IMR-90 (cell line): ENCODE measurements at regions not wholly inside any gene's neighbourhood (a gene's known extent, or its start where the extent isn't known, plus 50 kb on each side); places are given as distances from the start of the nearest gene placed in this dataset.

Experiments
- ATAC-seq: fragments of 200-7000 bp; cut with Tn5 transposase; 2 replicates; pipeline ENCODE4 v1.9.1; 2020; ENCODE audit warnings: low read depth, mild to moderate bottlenecking, moderate library complexity
- BruUV-seq: library from RNA; stranded (reverse); fragments of 400-500 nt; replicated peaks from 2 replicates; lab custom pipeline; 2021; lab: Mats Ljungman, UMichigan
- CTCF ChIA-PET: fragments of 300-600 bp; formaldehyde crosslinking; extraction: SDS; loops from one replicate; lab custom pipeline; 2021; ENCODE audit warnings: antibody characterized with exemption; lab: Yijun Ruan, JAX
- POLR2A ChIA-PET: fragments of 300-600 bp; sonication (Branson Sonifier 250); formaldehyde crosslinking; loops from one replicate; lab custom pipeline; 2022; ENCODE audit warnings: antibody characterized with exemption; ENCODE audit not compliant: unreplicated experiment; lab: Charles Lee
- DNase-seq: peaks from one replicate; pipeline ENCODE4 v3.0.0; 2013
- H2AFZ ChIP-seq: replicated peaks from 2 replicates; pipeline ENCODE3; 2013; ENCODE audit warnings: low read length, mild to moderate bottlenecking; ENCODE audit not compliant: poor library complexity
- H2AK5ac ChIP-seq: 2 replicates; pipeline ENCODE4 v1.6.1; 2013; ENCODE audit warnings: low read depth, low read length, inconsistent platforms
- H2AK9ac ChIP-seq: replicated peaks from 2 replicates; pipeline ENCODE3; 2013; ENCODE audit warnings: mild to moderate bottlenecking, low read depth, low read length, moderate library complexity; ENCODE audit not compliant: poor library complexity
- H2BK120ac ChIP-seq: 2 replicates; pipeline ENCODE4 v1.6.1; 2013; ENCODE audit warnings: low read depth, low read length, inconsistent platforms
- H2BK15ac ChIP-seq: 3 replicates; pipeline ENCODE4 v1.6.1; 2013; ENCODE audit warnings: low read depth, low read length, inconsistent platforms
- H2BK20ac ChIP-seq: 2 replicates; pipeline ENCODE4 v1.6.1; 2013; ENCODE audit warnings: low read depth, mild to moderate bottlenecking, inconsistent platforms, low read length, moderate library complexity
- H2BK5ac ChIP-seq: 2 replicates; pipeline ENCODE4 v1.6.1; 2013; ENCODE audit warnings: mild to moderate bottlenecking, low read depth, low read length, inconsistent platforms; ENCODE audit not compliant: poor library complexity, severe bottlenecking
- H3K14ac ChIP-seq: replicated peaks from 2 replicates; pipeline ENCODE4 v1.6.1; 2013; ENCODE audit warnings: low read depth, low read length, inconsistent platforms
- H3K18ac ChIP-seq: 2 replicates; pipeline ENCODE4 v1.6.1; 2013; ENCODE audit warnings: low read depth, low read length, control low read depth
- H3K23ac ChIP-seq: 2 replicates; pipeline ENCODE4 v1.6.1; 2013; ENCODE audit warnings: low read depth, low read length, inconsistent platforms
- H3K27ac ChIP-seq: 2 replicates; pipeline ENCODE4 v1.5.1; 2013; ENCODE audit warnings: mild to moderate bottlenecking, control low read depth, low read length; ENCODE audit not compliant: insufficient read depth
- H3K27me3 ChIP-seq: 2 replicates; pipeline ENCODE4 v1.6.1; 2013; ENCODE audit warnings: low read length; ENCODE audit not compliant: control insufficient read depth, insufficient read depth
- H3K36me3 ChIP-seq: 2 replicates; pipeline ENCODE4 v1.6.1; 2013; ENCODE audit warnings: low read length, mixed read lengths; ENCODE audit not compliant: control insufficient read depth, insufficient read depth
- H3K4ac ChIP-seq: 2 replicates; pipeline ENCODE4 v1.6.1; 2013; ENCODE audit warnings: low read depth, low read length, inconsistent platforms
- H3K4me1 ChIP-seq: 2 replicates; pipeline ENCODE4 v1.6.1; 2013; ENCODE audit warnings: low read length, mixed read lengths; ENCODE audit not compliant: control insufficient read depth, insufficient read depth
- H3K4me2 ChIP-seq: 2 replicates; pipeline ENCODE4 v1.6.1; 2013; ENCODE audit warnings: low read depth, mild to moderate bottlenecking, control low read depth, low read length, moderate library complexity
- H3K4me3 ChIP-seq: 2 replicates; pipeline ENCODE4 v1.5.1; 2013; ENCODE audit warnings: low read depth, mild to moderate bottlenecking, control low read depth, low read length, moderate library complexity; ENCODE audit not compliant: insufficient read depth
- H3K56ac ChIP-seq: 2 replicates; pipeline ENCODE4 v1.6.1; 2013; ENCODE audit warnings: low read length, inconsistent platforms; ENCODE audit not compliant: insufficient read depth; ENCODE audit errors: extremely low read depth
- H3K79me1 ChIP-seq, 2 experiments: 2 replicates each; pipeline ENCODE4 v1.6.1; 2013; ENCODE audit warnings: low read length in 2 of 2, inconsistent platforms in 1 of 2, low read depth in 1 of 2
- H3K9ac ChIP-seq: 2 replicates; pipeline ENCODE4 v1.6.1; 2013; ENCODE audit warnings: low read depth, low read length, control low read depth
- H3K9me1 ChIP-seq: 2 replicates; pipeline ENCODE4 v1.6.1; 2013; ENCODE audit warnings: low read length, inconsistent platforms; ENCODE audit not compliant: insufficient read depth
- H3K9me3 ChIP-seq: 2 replicates; pipeline ENCODE4 v1.6.1; 2013; ENCODE audit warnings: low read length; ENCODE audit not compliant: control insufficient read depth, insufficient read depth
- H4K20me1 ChIP-seq: 2 replicates; pipeline ENCODE4 v1.6.1; 2013; ENCODE audit warnings: low read length, inconsistent platforms; ENCODE audit not compliant: insufficient read depth
- H4K5ac ChIP-seq: 2 replicates; pipeline ENCODE4 v1.6.1; 2013; ENCODE audit warnings: mild to moderate bottlenecking, low read depth, low read length, control low read depth
- H4K8ac ChIP-seq, 2 experiments: 2 replicates each; pipeline ENCODE4 v1.6.1; 2013; ENCODE audit warnings: low read depth in 2 of 2, low read length in 2 of 2, control low read depth in 1 of 2, inconsistent platforms in 1 of 2
- H4K91ac ChIP-seq: 2 replicates; pipeline ENCODE4 v1.6.1; 2013; ENCODE audit warnings: low read depth, low read length, inconsistent platforms; ENCODE audit not compliant: insufficient read depth
- BHLHE40 ChIP-seq: fragments of 150-350 bp; IDR thresholded peaks from 2 replicates; pipeline ENCODE4 v1.6.1; 2016; ENCODE audit warnings: mild to moderate bottlenecking, low read depth, low read length
- CEBPB ChIP-seq: IDR thresholded peaks from 2 replicates; pipeline ENCODE4 v1.6.1; 2012; ENCODE audit warnings: low read depth, low read length, improper control_type of control experiment
- ELK1 ChIP-seq: fragments of 150-350 bp; IDR thresholded peaks from 2 replicates; pipeline ENCODE4 v1.6.1; 2016; ENCODE audit warnings: low read depth, mild to moderate bottlenecking, low read length, moderate library complexity, borderline replicate concordance
- FOS ChIP-seq: fragments of 150-350 bp; IDR thresholded peaks from 2 replicates; pipeline ENCODE4 v1.6.1; 2016; ENCODE audit warnings: low read depth, low read length
- MAFK ChIP-seq: IDR thresholded peaks from 2 replicates; pipeline ENCODE4 v1.6.1; 2012; ENCODE audit warnings: low read depth, low read length, improper control_type of control experiment
- MAZ ChIP-seq: IDR thresholded peaks from 2 replicates; pipeline ENCODE4 v1.6.1; 2012; ENCODE audit warnings: low read depth, mild to moderate bottlenecking, low read length, improper control_type of control experiment, moderate library complexity, borderline replicate concordance
- MXI1 ChIP-seq: IDR thresholded peaks from 2 replicates; pipeline ENCODE4 v1.6.1; 2012; ENCODE audit warnings: low read depth, mild to moderate bottlenecking, low read length, moderate library complexity, borderline replicate concordance
- RFX5 ChIP-seq: IDR thresholded peaks from 2 replicates; pipeline ENCODE4 v1.8.0; 2012; ENCODE audit warnings: low read depth, mild to moderate bottlenecking, low read length, moderate library complexity
- SMC3 ChIP-seq: fragments of 150-350 bp; IDR thresholded peaks from 2 replicates; pipeline ENCODE4 v1.6.1; 2016; ENCODE audit warnings: low read depth, mild to moderate bottlenecking, antibody characterized with exemption, low read length, moderate library complexity
- WGBS, 2 experiments: methylation state at CpG; one replicate each; pipeline versions ENCODE4 v1.1.5 to v1.1.7; 2013; ENCODE audit warnings: missing lambda C conversion rate in 2 of 2; ENCODE audit not compliant: insufficient read length in 1 of 2; ENCODE audit errors: extremely low coverage in 2 of 2; 5-methylcytosine and 5-hydroxymethylcytosine counted together
- dilution Hi-C: fragments of 300-500 bp; cut with HindIII; formaldehyde crosslinking; loops from one replicate; pipeline ENCODE4 v1.14.3; 2018; ENCODE audit warnings: low sequenced_read_pairs; ENCODE audit not compliant: unreplicated experiment
- in situ Hi-C: fragments of 300-500 bp; cut with MboI; formaldehyde crosslinking; loops from 3 replicates; pipeline ENCODE4 v1.14.3; 2019; ENCODE audit warnings: low sequenced_read_pairs, inconsistent platforms, mixed read lengths
- intact Hi-C: fragments of 100-400 bp; cut with micrococcal nuclease; formaldehyde crosslinking; loops from 2 replicates; pipeline ENCODE4 v1.10.0; 2022

- H3K14ac ChIP-seq: no peak overlapping the region
- H2BK5ac ChIP-seq: no peak overlapping the region
- H2BK20ac ChIP-seq: no peak overlapping the region
- no peaks in the 10 kb centered on the region for H3K9me3 ChIP-seq
- H3K23ac ChIP-seq: no peak overlapping the region
- no peak overlapping the region for H2BK120ac ChIP-seq
- no peak overlapping the region for H3K56ac ChIP-seq
- no peak overlapping the region for H3K4ac ChIP-seq
- POLR2A ChIA-PET: no interaction called here
- peak overlapping the region; percentile 31; the same call in 1 of the 2 replicates for H4K5ac ChIP-seq
- WGBS, 2 experiments: no CpG with 5 or more reads among the region's 1 CpG
- H3K79me1 ChIP-seq: no peaks in the 10 kb centered on the region
- H3K27me3 ChIP-seq: no peaks in the 10 kb centered on the region
- H2AK9ac ChIP-seq: no peak overlapping the region
- intact Hi-C loops (no loop called here), dilution Hi-C loops (no loop called here), in situ Hi-C loops (no loop called here)
- H4K8ac ChIP-seq: no peak overlapping the region
- no TSS peak for BruUV-seq
- no peaks in the 10 kb centered on the region for H3K4me1 ChIP-seq
- H2BK15ac ChIP-seq: no peak overlapping the region
- TF ChIP-seq MAZ (no peak), ELK1 (no peak), CEBPB (no peak), SMC3 (no peak), MXI1 (no peak), MAFK (no peak), BHLHE40 (no peak), FOS (no peak), RFX5 (no peak)
- CTCF ChIA-PET: no interaction called here
- no peaks in the 10 kb centered on the region for H4K20me1 ChIP-seq
- H3K27ac ChIP-seq: no peak overlapping the region
- no peak overlapping the region for H3K4me3 ChIP-seq
- no peak overlapping the region for H2AK5ac ChIP-seq
- no peaks in the 10 kb centered on the region for H3K9me1 ChIP-seq
- DNase-seq (no peak), ATAC-seq (no peak)
- no peak overlapping the region for H4K91ac ChIP-seq
- no peak overlapping the region for H2AFZ ChIP-seq
- H3K36me3 ChIP-seq: no peaks in the 10 kb centered on the region
- H3K9ac ChIP-seq: no peak overlapping the region
- H3K4me2 ChIP-seq: no peak overlapping the region
- no peak overlapping the region for H3K18ac ChIP-seq
These were observed 520.6 kb downstream of the TNS1 start for GRCh38 chr2:217482056-217482710.
